GM23248 (cell line): ENCODE measurements at regions not wholly inside any gene's neighbourhood (a gene's known extent, or its start where the extent isn't known, plus 50 kb on each side); places are given as distances from the start of the nearest gene placed in this dataset.

Source experiments
- EZH2 ChIP-seq: fragments of 200-600 bp; sonication (generic); IDR thresholded peaks from 2 replicates; pipeline ENCODE4 v1.6.1; 2018; ENCODE audit warnings: antibody characterized with exemption, mild to moderate bottlenecking; ENCODE audit not compliant: insufficient read depth, poor library complexity, severe bottlenecking
- EZH2phosphoT487 ChIP-seq: fragments of 200-600 bp; sonication (generic); IDR thresholded peaks from 2 replicates; pipeline ENCODE4 v1.6.1; 2018; ENCODE audit warnings: antibody characterized with exemption, moderate library complexity, mild to moderate bottlenecking, low read depth; ENCODE audit not compliant: insufficient read depth

GRCh38 chr13:74040200-74040599, 94.0 kb downstream of the KLF12 start:
- TF ChIP-seq EZH2phosphoT487 (no peak), EZH2 (no peak)
